Lung (tissue), 11 donors: ENCODE measurements at regions not wholly inside any gene's neighbourhood (a gene's known extent, or its start where the extent isn't known, plus 50 kb on each side); places are given as distances from the start of the nearest gene placed in this dataset.

Source experiments
- ATAC-seq: fragments of 200-7000 bp; cut with Tn5 transposase; one replicate; pipeline ENCODE4 v1.9.1; 2020; ENCODE audit warnings: moderate number of reproducible peaks; ENCODE audit not compliant: insufficient read depth, low FRiP score
- DNase-seq, 3 donors: peaks; one replicate each; pipeline ENCODE4 v3.0.0-alpha.2; 2013 to 2017
- H3K27ac ChIP-seq, 2 donors: one replicate each; pipeline ENCODE4 v1.5.1; 2013; ENCODE audit warnings: mild to moderate bottlenecking in 2 of 2, moderate library complexity in 2 of 2, control low read depth in 1 of 2, inconsistent platforms in 1 of 2, low read depth in 1 of 2, low read length in 1 of 2
- H3K27me3 ChIP-seq, 3 donors: one replicate each; pipeline ENCODE4 v1.5.1; 2013; ENCODE audit warnings: low read length in 2 of 3; ENCODE audit not compliant: control insufficient read depth in 3 of 3, insufficient read depth in 3 of 3
- H3K36me3 ChIP-seq, 4 donors: one replicate each; pipeline ENCODE4 v1.5.1; 2013; ENCODE audit warnings: low read length in 4 of 4, mild to moderate bottlenecking in 1 of 4, moderate library complexity in 1 of 4; ENCODE audit not compliant: control insufficient read depth in 4 of 4, insufficient read depth in 4 of 4
- H3K4me1 ChIP-seq, 5 donors: one replicate each; pipeline ENCODE4 v1.5.1; 2013; ENCODE audit warnings: low read length in 5 of 5, mild to moderate bottlenecking in 2 of 5, moderate library complexity in 1 of 5; ENCODE audit not compliant: control insufficient read depth in 5 of 5, insufficient read depth in 5 of 5
- H3K4me3 ChIP-seq: one replicate; pipeline ENCODE4 v1.5.1; 2013; ENCODE audit warnings: mild to moderate bottlenecking, control low read depth, moderate library complexity
- H3K9ac ChIP-seq, 2 donors: one replicate each; pipeline ENCODE4 v1.5.1; 2013; ENCODE audit warnings: low read length in 2 of 2, control low read depth in 1 of 2; ENCODE audit not compliant: insufficient read depth in 1 of 2
- H3K9me3 ChIP-seq, 4 donors: one replicate each; pipeline ENCODE4 v1.5.1; 2013; ENCODE audit warnings: low read length in 3 of 4, mild to moderate bottlenecking in 1 of 4, moderate library complexity in 1 of 4; ENCODE audit not compliant: control insufficient read depth in 4 of 4, insufficient read depth in 3 of 4
- CTCF ChIP-seq: IDR thresholded peaks from 2 replicates; pipeline ENCODE4 v1.5.1; 2012; ENCODE audit warnings: mild to moderate bottlenecking; ENCODE audit errors: control extremely low read depth, extremely low read depth
- WGBS, 2 donors: extraction: QIAGEN DNeasy Blood & Tissue Kit; methylation state at CpG; one replicate each; pipeline ENCODE4 v1.1.7; 2013; 5-methylcytosine and 5-hydroxymethylcytosine counted together
- donor health status: control.
- donor health status: control.
- donor health status: Bipolar disorder and iron deficiency.
- donor health status: healthy.
- donor health status: DM: yes; HTN: yes; CAD: no.

GRCh38 chr10:117747636-117748035 lies 205.1 kb downstream of the EMX2 start:
- no peaks in the 10 kb centered on the region for H3K4me1 ChIP-seq
- WGBS, 2 donors, result 83 to 86% methylated on average over 12 of the region's 12 CpGs
- H3K4me3 ChIP-seq, result no peak overlapping the region
- no peak overlapping the region for H3K9ac ChIP-seq
- no peak for ATAC-seq
- H3K36me3 ChIP-seq, result no peaks in the 10 kb centered on the region
- H3K27ac ChIP-seq, result no peak overlapping the region
- no peak for DNase-seq
- H3K27me3 ChIP-seq, result no peaks in the 10 kb centered on the region
- H3K9me3 ChIP-seq, result peaks cover 0 to 4% (median 0%) of the 10 kb centered on the region in 4 donors
- no peak for TF ChIP-seq CTCF

GRCh38 chr10:117748058-117748457 lies 205.5 kb downstream of the EMX2 start:
- Histone ChIP-seq H3K36me3 (no peaks in the 10 kb centered on the region), H3K27me3 (no peaks in the 10 kb centered on the region), H3K9ac (no peak overlapping the region), H3K4me1 (no peaks in the 10 kb centered on the region), H3K4me3 (no peak overlapping the region), H3K9me3 (peaks cover 0 to 4% (median 0%) of the 10 kb centered on the region in 4 donors), H3K27ac (no peak overlapping the region)
- ATAC-seq (no peak), DNase-seq (no peak)
- WGBS, 2 donors, result 74 to 82% methylated on average over 12 of the region's 12 CpGs
- TF ChIP-seq CTCF, result no peak

- H3K4me3 ChIP-seq, result no peak overlapping the region
- H3K9me3 ChIP-seq, result peaks cover 0 to 4% (median 0%) of the 10 kb centered on the region in 4 donors
- TF ChIP-seq CTCF, result no peak
- H3K4me1 ChIP-seq, result no peaks in the 10 kb centered on the region
- H3K27me3 ChIP-seq, result no peaks in the 10 kb centered on the region
- no peak overlapping the region for H3K9ac ChIP-seq
- H3K36me3 ChIP-seq, result no peaks in the 10 kb centered on the region
- 87 to 93% methylated on average over 4 of the region's 4 CpGs for WGBS, 2 donors
- H3K27ac ChIP-seq, result no peak overlapping the region
- DNase-seq (no peak), ATAC-seq (no peak)
These were observed 208.1 kb downstream of the EMX2 start for GRCh38 chr10:117750616-117751015.

GRCh38 chr10:117751259-117751658 lies 208.7 kb downstream of the EMX2 start:
- no peak for TF ChIP-seq CTCF
- Histone ChIP-seq H3K36me3 (no peaks in the 10 kb centered on the region), H3K27me3 (no peaks in the 10 kb centered on the region), H3K27ac (no peak overlapping the region), H3K9ac (no peak overlapping the region), H3K9me3 (peaks cover 0 to 1% (median 0%) of the 10 kb centered on the region in 4 donors), H3K4me1 (no peaks in the 10 kb centered on the region), H3K4me3 (no peak overlapping the region)
- DNase-seq (no peak), ATAC-seq (no peak)
- 86 to 92% methylated on average over 1 of the region's 1 CpG for WGBS, 2 donors
